ENCODE measurements at regions not wholly inside any gene's neighbourhood (a gene's known extent, or its start where the extent isn't known, plus 50 kb on each side); places are given as distances from the start of the nearest gene placed in this dataset.

DNA sequence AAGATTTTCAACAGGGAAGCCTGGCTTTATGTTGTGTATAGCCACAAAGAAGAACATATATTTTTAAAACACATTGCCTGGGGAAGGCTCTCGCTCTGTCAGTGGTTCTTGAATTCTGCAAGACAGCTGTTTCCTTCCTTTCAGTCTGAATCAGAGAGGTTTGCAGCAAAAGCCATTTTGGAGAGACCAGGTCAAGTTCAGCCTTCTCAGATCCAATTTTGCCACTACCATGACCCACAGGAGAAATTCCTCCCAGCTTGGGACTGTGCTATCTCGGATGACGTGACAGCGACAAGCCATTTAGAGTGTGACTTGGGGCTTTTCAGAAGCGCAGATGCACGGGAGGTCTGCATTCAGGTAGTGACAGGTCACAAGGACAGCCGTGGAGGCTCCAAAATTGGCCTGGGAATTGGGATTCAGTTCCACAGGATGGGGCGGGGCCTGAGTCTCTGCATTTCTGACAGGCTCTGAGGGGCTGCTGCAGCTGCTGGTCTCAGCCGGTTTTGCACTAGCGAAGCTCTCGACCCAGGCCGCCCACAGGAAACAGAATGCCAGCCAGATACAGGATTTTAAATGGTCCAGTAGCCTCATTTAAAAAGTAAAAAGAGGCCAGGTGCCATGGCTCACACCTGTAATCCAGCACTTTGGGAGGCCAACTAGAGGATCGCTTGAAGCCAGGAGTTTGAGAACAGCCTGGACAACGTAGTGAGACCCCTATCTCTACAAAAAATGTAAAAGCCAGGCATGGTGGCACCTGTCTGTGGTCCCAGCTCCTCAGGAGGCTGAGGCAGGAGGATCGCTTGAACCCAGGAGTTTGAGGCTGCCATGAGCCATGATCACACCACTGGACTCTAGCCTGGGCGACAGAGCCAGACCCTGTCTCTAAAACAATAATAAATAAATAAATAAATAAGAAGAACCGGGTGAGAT lies 196.6 kb upstream of the CIBAR2 start:
- dilution Hi-C loops (cut with HindIII; ENCODE audit: low sequenced_read_pairs, unreplicated experiment) = no loop called here
- Histone ChIP-seq H3K9ac (ENCODE audit: low read depth, low read length) (no peak overlapping the region), H2BK5ac (ENCODE audit: low read depth, low read length, poor library complexity, severe bottlenecking) (no peak overlapping the region), H2BK120ac (ENCODE audit: low read depth, low read length) (no peak overlapping the region), H2BK20ac (ENCODE audit: low read depth, low read length) (no peak overlapping the region), H3K27me3 (ENCODE audit: control insufficient read depth, insufficient read depth, low read length) (no peaks in the 10 kb centered on the region), H4K5ac (ENCODE audit: low read depth, low read length) (no peak overlapping the region), H3K56ac (ENCODE audit: extremely low read depth, insufficient read depth, low read length) (no peak overlapping the region), H3K27ac (ENCODE audit: insufficient read depth, low read length) (no peak overlapping the region), H3K79me1 (ENCODE audit: low read depth in 1 of 2, low read length in 2 of 2) (peaks cover 31 to 56% of the 10 kb centered on the region in 2 experiments), H2AFZ (replicated peaks; ENCODE audit: low read length, poor library complexity) (no peak overlapping the region), H3K9me3 (ENCODE audit: control insufficient read depth, insufficient read depth, low read length) (no peaks in the 10 kb centered on the region), H2BK15ac (ENCODE audit: low read depth, low read length) (no peak overlapping the region), H3K4ac (ENCODE audit: low read depth, low read length) (no peak overlapping the region), H3K23ac (ENCODE audit: low read depth, low read length) (no peak overlapping the region), H3K9me1 (ENCODE audit: insufficient read depth, low read length) (peaks cover 4% of the 10 kb centered on the region; the same call in 1 of the 2 replicates), H3K4me2 (ENCODE audit: low read depth, low read length) (no peak overlapping the region), H3K4me1 (ENCODE audit: control insufficient read depth, insufficient read depth, low read length) (peaks cover 13% of the 10 kb centered on the region), H4K91ac (ENCODE audit: insufficient read depth, low read depth, low read length) (no peak overlapping the region), H3K4me3 (ENCODE audit: insufficient read depth, low read depth, low read length) (no peak overlapping the region), H4K8ac (ENCODE audit: low read depth in 2 of 2, low read length in 2 of 2) (no peak overlapping the region), H3K36me3 (ENCODE audit: control insufficient read depth, insufficient read depth, low read length) (no peaks in the 10 kb centered on the region), H2AK5ac (ENCODE audit: low read depth, low read length) (no peak overlapping the region), H3K18ac (ENCODE audit: low read depth, low read length) (no peak overlapping the region), H2AK9ac (replicated peaks; ENCODE audit: low read depth, low read length, poor library complexity) (no peak overlapping the region), H3K14ac (replicated peaks; ENCODE audit: low read depth, low read length) (no peak overlapping the region), H4K20me1 (ENCODE audit: insufficient read depth, low read length) (peaks cover 85% of the 10 kb centered on the region)
- DNase-seq = no peak
- CTCF ChIA-PET = no interaction called here
- intact Hi-C loops (cut with micrococcal nuclease) = no loop called here
- POLR2A ChIA-PET (ENCODE audit: unreplicated experiment) = no interaction called here
- WGBS, 2 experiments (ENCODE audit: extremely low coverage in 2 of 2, insufficient read length in 1 of 2) = 85% methylated on average over 11 of the region's 17 CpGs; no CpG with 5 or more reads in 1 of the 2 experiments
- no TSS peak for BruUV-seq (replicated peaks)
- no peak for ATAC-seq (ENCODE audit: low read depth)
- in situ Hi-C loops (cut with MboI; ENCODE audit: low sequenced_read_pairs) = no loop called here
- TF ChIP-seq MXI1 (IDR thresholded peaks at IDR 0.05; ENCODE audit: borderline replicate concordance, low read depth, low read length) (no peak), POLR2A (IDR thresholded peaks at IDR 0.05; ENCODE audit: low read depth, low read length) (no peak), RCOR1 (IDR thresholded peaks at IDR 0.05; ENCODE audit: insufficient replicate concordance, low read length) (no peak), NFE2L2 (IDR thresholded peaks at IDR 0.05; ENCODE audit: low read depth, low read length) (no peak), BHLHE40 (IDR thresholded peaks at IDR 0.05; ENCODE audit: low read depth, low read length) (no peak), FOS (IDR thresholded peaks at IDR 0.05; ENCODE audit: low read depth, low read length) (no peak), CHD1 (IDR thresholded peaks at IDR 0.05; ENCODE audit: low read depth, low read length) (no peak), RFX5 (IDR thresholded peaks at IDR 0.05; ENCODE audit: low read depth, low read length) (no peak), MAFK (IDR thresholded peaks at IDR 0.05; ENCODE audit: low read depth, low read length) (no peak), SMC3 (IDR thresholded peaks at IDR 0.05; ENCODE audit: low read depth, low read length) (no peak), RAD21 (IDR thresholded peaks at IDR 0.05; ENCODE audit: low read length) (no peak), CEBPB (IDR thresholded peaks at IDR 0.05; ENCODE audit: low read depth, low read length) (no peak)
- TF ChIP-seq, protein P1, sequence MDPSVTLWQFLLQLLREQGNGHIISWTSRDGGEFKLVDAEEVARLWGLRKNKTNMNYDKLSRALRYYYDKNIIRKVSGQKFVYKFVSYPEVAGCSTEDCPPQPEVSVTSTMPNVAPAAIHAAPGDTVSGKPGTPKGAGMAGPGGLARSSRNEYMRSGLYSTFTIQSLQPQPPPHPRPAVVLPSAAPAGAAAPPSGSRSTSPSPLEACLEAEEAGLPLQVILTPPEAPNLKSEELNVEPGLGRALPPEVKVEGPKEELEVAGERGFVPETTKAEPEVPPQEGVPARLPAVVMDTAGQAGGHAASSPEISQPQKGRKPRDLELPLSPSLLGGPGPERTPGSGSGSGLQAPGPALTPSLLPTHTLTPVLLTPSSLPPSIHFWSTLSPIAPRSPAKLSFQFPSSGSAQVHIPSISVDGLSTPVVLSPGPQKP (IDR thresholded peaks at IDR 0.05; ENCODE audit: borderline replicate concordance, low read depth, low read length) = no peak
- TF ChIP-seq, protein P2, sequence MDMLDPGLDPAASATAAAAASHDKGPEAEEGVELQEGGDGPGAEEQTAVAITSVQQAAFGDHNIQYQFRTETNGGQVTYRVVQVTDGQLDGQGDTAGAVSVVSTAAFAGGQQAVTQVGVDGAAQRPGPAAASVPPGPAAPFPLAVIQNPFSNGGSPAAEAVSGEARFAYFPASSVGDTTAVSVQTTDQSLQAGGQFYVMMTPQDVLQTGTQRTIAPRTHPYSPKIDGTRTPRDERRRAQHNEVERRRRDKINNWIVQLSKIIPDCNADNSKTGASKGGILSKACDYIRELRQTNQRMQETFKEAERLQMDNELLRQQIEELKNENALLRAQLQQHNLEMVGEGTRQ (IDR thresholded peaks at IDR 0.05; ENCODE audit: low read depth, low read length) = no peak
- TF ChIP-seq, protein P3, sequence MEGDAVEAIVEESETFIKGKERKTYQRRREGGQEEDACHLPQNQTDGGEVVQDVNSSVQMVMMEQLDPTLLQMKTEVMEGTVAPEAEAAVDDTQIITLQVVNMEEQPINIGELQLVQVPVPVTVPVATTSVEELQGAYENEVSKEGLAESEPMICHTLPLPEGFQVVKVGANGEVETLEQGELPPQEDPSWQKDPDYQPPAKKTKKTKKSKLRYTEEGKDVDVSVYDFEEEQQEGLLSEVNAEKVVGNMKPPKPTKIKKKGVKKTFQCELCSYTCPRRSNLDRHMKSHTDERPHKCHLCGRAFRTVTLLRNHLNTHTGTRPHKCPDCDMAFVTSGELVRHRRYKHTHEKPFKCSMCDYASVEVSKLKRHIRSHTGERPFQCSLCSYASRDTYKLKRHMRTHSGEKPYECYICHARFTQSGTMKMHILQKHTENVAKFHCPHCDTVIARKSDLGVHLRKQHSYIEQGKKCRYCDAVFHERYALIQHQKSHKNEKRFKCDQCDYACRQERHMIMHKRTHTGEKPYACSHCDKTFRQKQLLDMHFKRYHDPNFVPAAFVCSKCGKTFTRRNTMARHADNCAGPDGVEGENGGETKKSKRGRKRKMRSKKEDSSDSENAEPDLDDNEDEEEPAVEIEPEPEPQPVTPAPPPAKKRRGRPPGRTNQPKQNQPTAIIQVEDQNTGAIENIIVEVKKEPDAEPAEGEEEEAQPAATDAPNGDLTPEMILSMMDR (conservative IDR thresholded peaks at IDR 0.05; ENCODE audit: low read depth, low read length) = no peak

All from IMR-90 (cell line).